B cell (primary cell): ENCODE measurements at regions not wholly inside any gene's neighbourhood (a gene's known extent, or its start where the extent isn't known, plus 50 kb on each side); places are given as distances from the start of the nearest gene placed in this dataset.

Source experiments
- ATAC-seq: fragments of 200-7000 bp; cut with Tn5 transposase; one replicate; pipeline ENCODE4 v1.10.0; 2021; ENCODE audit warnings: low read depth, mild to moderate bottlenecking, moderate number of reproducible peaks, moderate library complexity
- CTCF ChIA-PET: fragments of 350-600 bp; sonication (Branson Sonifier 250); formaldehyde crosslinking; loops from one replicate; lab custom pipeline; 2021; ENCODE audit warnings: antibody characterized with exemption, inconsistent platforms; lab: Charles Lee
- POLR2A ChIA-PET: fragments of 350-600 bp; sonication (Branson Sonifier 250); formaldehyde crosslinking; loops from one replicate; lab custom pipeline; 2021; ENCODE audit warnings: antibody characterized with exemption; lab: Charles Lee
- DNase-seq: peaks from one replicate; pipeline ENCODE4 v3.0.0; 2013
- H2AFZ ChIP-seq: 2 replicates; pipeline ENCODE4 v1.6.1; 2012; ENCODE audit warnings: mild to moderate bottlenecking, low read depth, low read length; ENCODE audit not compliant: insufficient read depth, poor library complexity, severe bottlenecking
- H3K27ac ChIP-seq, 2 donors: 1 replicate in 1 of 2; 2 replicates in 1 of 2; pipeline ENCODE4 v1.5.1; 2012 to 2013; ENCODE audit warnings: low read length in 2 of 2, mild to moderate bottlenecking in 2 of 2, moderate library complexity in 1 of 2
- H3K27me3 ChIP-seq, 4 experiments: fragments of 200-600 bp in 1 of 4; sonication (generic) in 1 of 4; replicated peaks in 1 of 4; 1 replicate in 2 of 4; 2 replicates in 2 of 4; pipeline versions ENCODE4 v1.6.1 to v1.7.0; 2013 to 2016; ENCODE audit warnings: low read length in 3 of 4, mild to moderate bottlenecking in 2 of 4, mixed read lengths in 1 of 4, moderate library complexity in 1 of 4; ENCODE audit not compliant: insufficient read depth in 4 of 4, control insufficient read depth in 3 of 4; ENCODE audit errors: control extremely low read depth in 1 of 4
- H3K36me3 ChIP-seq, 2 experiments: replicated peaks in 1 of 2; 1 replicate in 1 of 2; 2 replicates in 1 of 2; pipeline versions ENCODE4 v1.6.1 to v1.7.1; 2013; ENCODE audit warnings: low read length in 1 of 2; ENCODE audit not compliant: insufficient read depth in 2 of 2, control insufficient read depth in 1 of 2; ENCODE audit errors: control extremely low read depth in 1 of 2, extremely low read depth in 1 of 2
- H3K4me1 ChIP-seq, 2 donors: fragments of 200-600 bp in 1 of 2; sonication (generic) in 1 of 2; 1 replicate in 1 of 2; 2 replicates in 1 of 2; pipeline versions ENCODE4 v1.5.1 to v1.6.1; 2013 to 2017; ENCODE audit warnings: low read length in 2 of 2; ENCODE audit not compliant: control insufficient read depth in 2 of 2, insufficient read depth in 2 of 2
- H3K4me2 ChIP-seq: replicated peaks from 2 replicates; pipeline ENCODE3; 2012; ENCODE audit warnings: mild to moderate bottlenecking, low read depth, low read length; ENCODE audit not compliant: poor library complexity, severe bottlenecking
- H3K4me3 ChIP-seq, 5 experiments: fragments of 200-600 bp in 1 of 5; sonication (generic) in 1 of 5; 1 replicate in 3 of 5; 2 replicates in 2 of 5; pipeline versions ENCODE4 v1.5.1 to v1.7.0; 2011 to 2016; ENCODE audit warnings: low read length in 4 of 5, mild to moderate bottlenecking in 4 of 5, low read depth in 2 of 5, control low read depth in 1 of 5, moderate library complexity in 1 of 5; ENCODE audit not compliant: insufficient read depth in 1 of 5; ENCODE audit errors: control extremely low read depth in 1 of 5, extremely low read depth in 1 of 5
- H3K79me2 ChIP-seq: fragments of 200-600 bp; sonication (generic); one replicate; pipeline ENCODE4 v1.6.0; 2016; ENCODE audit warnings: low read length; ENCODE audit not compliant: control insufficient read depth, insufficient read depth
- H3K9ac ChIP-seq: fragments of 200-600 bp; sonication (generic); 2 replicates; pipeline ENCODE4 v1.6.1; 2017; ENCODE audit warnings: mild to moderate bottlenecking, low read length, moderate library complexity
- H3K9me3 ChIP-seq, 3 donors: one replicate each; pipeline versions ENCODE4 v1.6.1 to v1.7.1; 2013; ENCODE audit warnings: low read length in 2 of 3; ENCODE audit not compliant: control insufficient read depth in 2 of 3, insufficient read depth in 1 of 3; ENCODE audit errors: control extremely low read depth in 1 of 3
- H4K20me1 ChIP-seq: 2 replicates; pipeline ENCODE4 v1.6.0; 2012; ENCODE audit warnings: mild to moderate bottlenecking, low read length; ENCODE audit not compliant: insufficient read depth, control insufficient read depth, poor library complexity, severe bottlenecking
- H3K27ac Mint-ChIP-seq: one replicate; pipeline ENCODE4 v1.8.0; 2021; ENCODE audit warnings: mixed read lengths
- H3K27me3 Mint-ChIP-seq: one replicate; pipeline ENCODE4 v1.8.0; 2021; ENCODE audit warnings: mixed read lengths
- H3K4me1 Mint-ChIP-seq: one replicate; pipeline ENCODE4 v1.8.0; 2021; ENCODE audit warnings: mixed read lengths
- H3K4me3 Mint-ChIP-seq: one replicate; pipeline ENCODE4 v1.8.0; 2021; ENCODE audit warnings: mixed read lengths
- H3K9me3 Mint-ChIP-seq: one replicate; pipeline ENCODE4 v1.8.0; 2022; ENCODE audit warnings: mixed read lengths; ENCODE audit not compliant: insufficient read depth
- CTCF ChIP-seq: fragments of 200-600 bp; IDR thresholded peaks from one replicate; pipeline ENCODE4 v1.8.0; 2022; ENCODE audit warnings: antibody characterized with exemption, mild to moderate bottlenecking
- EZH2 ChIP-seq: IDR thresholded peaks from 2 replicates; pipeline ENCODE4 v1.6.1; 2012; ENCODE audit warnings: borderline replicate concordance, low read depth, mild to moderate bottlenecking, moderate library complexity, low read length; ENCODE audit not compliant: insufficient read depth, poor library complexity, severe bottlenecking
- WGBS: methylation state at CpG from one replicate; pipeline ENCODE4 v1.1.5; 2013; ENCODE audit warnings: missing lambda C conversion rate; ENCODE audit not compliant: insufficient coverage; 5-methylcytosine and 5-hydroxymethylcytosine counted together
- intact Hi-C: fragments of 100-400 bp; cut with micrococcal nuclease; formaldehyde crosslinking; loops from one replicate; pipeline ENCODE4 v1.10.0; 2022

GRCh38 chr17:72212041-72212440, 91.2 kb downstream of the SOX9 start:
- no peaks in the 10 kb centered on the region for H4K20me1 ChIP-seq
- no peak overlapping the region for H3K9ac ChIP-seq
- H3K4me3 Mint-ChIP-seq = no peak overlapping the region
- H3K4me2 ChIP-seq = no peak overlapping the region
- H3K27ac Mint-ChIP-seq = no peak overlapping the region
- no peaks in the 10 kb centered on the region for H3K79me2 ChIP-seq
- H3K4me3 ChIP-seq = no peak overlapping the region
- no peaks in the 10 kb centered on the region for H3K4me1 ChIP-seq
- no peaks in the 10 kb centered on the region for H3K27me3 ChIP-seq
- no peak for ATAC-seq
- CTCF ChIA-PET = no interaction called here
- H3K36me3 ChIP-seq = no peaks in the 10 kb centered on the region
- H2AFZ ChIP-seq = no peak overlapping the region
- H3K27ac ChIP-seq = no peak overlapping the region
- H3K9me3 ChIP-seq = no peaks in the 10 kb centered on the region
- H3K4me1 Mint-ChIP-seq = no peaks in the 10 kb centered on the region
- WGBS = 63% methylated on average over 3 of the region's 5 CpGs
- intact Hi-C loops = no loop called here
- DNase-seq = no peak
- POLR2A ChIA-PET = no interaction called here
- no peaks in the 10 kb centered on the region for H3K9me3 Mint-ChIP-seq
- TF ChIP-seq EZH2 (no peak), CTCF (no peak)
- H3K27me3 Mint-ChIP-seq = no peaks in the 10 kb centered on the region

- H3K79me2 ChIP-seq = no peaks in the 10 kb centered on the region
- TF ChIP-seq EZH2 = no peak
- TF ChIP-seq CTCF = no peak
Measured at GRCh38 chr17:72215490-72215889, 94.7 kb downstream of the SOX9 start.

More at GRCh38 chr17:72215490-72215889, 94.7 kb downstream of the SOX9 start:
- CTCF ChIA-PET = no interaction called here
- H3K9me3 ChIP-seq = peaks cover 0 to 14% (median 0%) of the 10 kb centered on the region in 3 donors
- Mint-ChIP-seq H3K9me3 (no peaks in the 10 kb centered on the region), H3K4me3 (no peak overlapping the region), H3K4me1 (no peaks in the 10 kb centered on the region), H3K27me3 (peaks cover 27% of the 10 kb centered on the region), H3K27ac (no peak overlapping the region)
- H3K4me1 ChIP-seq = no peaks in the 10 kb centered on the region
- no peaks in the 10 kb centered on the region for H4K20me1 ChIP-seq
- no peaks in the 10 kb centered on the region for H3K36me3 ChIP-seq
- H3K27ac ChIP-seq = no peak overlapping the region
- no peak overlapping the region for H3K4me3 ChIP-seq
- intact Hi-C loops = no loop called here
- POLR2A ChIA-PET = no interaction called here
- DNase-seq (no peak), ATAC-seq (no peak)
- H3K9ac ChIP-seq = no peak overlapping the region
- no peak overlapping the region for H2AFZ ChIP-seq
- peaks cover 0 to 14% (median 6%) of the 10 kb centered on the region in 4 experiments for H3K27me3 ChIP-seq
- no CpG with 5 or more reads among the region's 2 CpGs for WGBS
- no peak overlapping the region for H3K4me2 ChIP-seq
